Keratinocyte (primary cell): ENCODE measurements at regions not wholly inside any gene's neighbourhood (a gene's known extent, or its start where the extent isn't known, plus 50 kb on each side); places are given as distances from the start of the nearest gene placed in this dataset.

Experiments
- CTCF ChIP-seq, 3 experiments: IDR thresholded peaks in 1 of 3; conservative IDR thresholded peaks in 1 of 3; optimal IDR thresholded peaks in 1 of 3; 2 replicates in 2 of 3; 3 replicates in 1 of 3; pipeline versions ENCODE3 to v1.5.1; 2011; ENCODE audit warnings: low read length in 3 of 3, mild to moderate bottlenecking in 3 of 3, moderate library complexity in 2 of 3, control low read depth in 1 of 3, inconsistent platforms in 1 of 3; ENCODE audit not compliant: insufficient read depth in 2 of 3; ENCODE audit errors: extremely low read depth in 1 of 3
- EZH2 ChIP-seq: IDR thresholded peaks from one replicate; pipeline ENCODE4 v1.6.1; 2012; ENCODE audit warnings: inconsistent platforms, mild to moderate bottlenecking, low read length, moderate library complexity

DNA sequence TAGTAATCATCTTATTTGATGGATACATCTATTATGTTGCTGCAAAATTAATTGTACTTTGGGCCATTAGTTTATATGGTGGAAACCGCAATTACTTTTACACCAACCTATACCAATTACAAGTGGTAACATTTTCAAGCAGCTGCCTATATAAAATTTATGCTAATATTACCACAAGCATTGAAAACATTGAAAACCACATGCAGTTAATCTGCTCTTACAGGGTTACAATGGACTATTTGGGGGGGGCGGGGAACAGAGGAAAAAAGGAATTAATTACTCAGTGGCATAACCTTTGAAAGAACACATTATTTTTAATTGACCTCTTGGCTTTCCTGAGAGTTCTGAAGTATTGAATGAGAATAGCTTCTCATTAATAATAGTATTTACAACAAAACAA, 1793.2 kb downstream of the NCAM2 start:
- TF ChIP-seq EZH2 (no peak), CTCF (optimal IDR thresholded peaks at IDR 0.05 in 1 of 3, IDR thresholded peaks at IDR 0.05 in 1 of 3, conservative IDR thresholded peaks at IDR 0.05 in 1 of 3; ENCODE audit: extremely low read depth in 1 of 3, insufficient read depth in 2 of 3, low read length in 3 of 3) (no peak)
